OCI-LY7 (cell line): ENCODE measurements at regions not wholly inside any gene's neighbourhood (a gene's known extent, or its start where the extent isn't known, plus 50 kb on each side); places are given as distances from the start of the nearest gene placed in this dataset.

Experiments used
- BruUV-seq: library from RNA; stranded (reverse); fragments of 400-500 nt; replicated peaks from 2 replicates; lab custom pipeline; 2021; lab: Mats Ljungman, UMichigan
- CTCF ChIA-PET: fragments of 300-600 bp; sonication (Branson Sonifier 250); formaldehyde crosslinking; loops from one replicate; lab custom pipeline; 2022; ENCODE audit warnings: antibody characterized with exemption; ENCODE audit not compliant: unreplicated experiment; lab: Charles Lee
- POLR2A ChIA-PET: fragments of 300-600 bp; sonication (Branson Sonifier 250); formaldehyde crosslinking; loops from one replicate; lab custom pipeline; 2022; ENCODE audit warnings: antibody characterized with exemption; lab: Charles Lee
- DNase-seq: peaks from one replicate; pipeline ENCODE4 v3.0.0-alpha.2; 2015; ENCODE audit warnings: low spot score
- H2AFZ ChIP-seq: fragments of 200-600 bp; sonication (generic), shearing (Covaris generic); 2 replicates; pipeline ENCODE4 v1.6.1; 2014; ENCODE audit warnings: mild to moderate bottlenecking, antibody characterized with exemption, low read length, moderate library complexity
- H3K27ac ChIP-seq: fragments of 200-600 bp; sonication (generic); 2 replicates; pipeline ENCODE4 v1.5.1; 2014; ENCODE audit warnings: mixed run types, low read depth, mild to moderate bottlenecking, moderate library complexity, low read length, inconsistent platforms; ENCODE audit not compliant: poor library complexity, severe bottlenecking
- H3K36me3 ChIP-seq: fragments of 200-600 bp; sonication (generic); 2 replicates; pipeline ENCODE4 v1.6.1; 2014; ENCODE audit warnings: mild to moderate bottlenecking, antibody characterized with exemption, low read length, moderate library complexity, mixed read lengths; ENCODE audit not compliant: insufficient read depth
- H3K4me1 ChIP-seq: fragments of 200-600 bp; sonication (generic); 2 replicates; pipeline ENCODE4 v1.5.1; 2014; ENCODE audit warnings: mild to moderate bottlenecking, low read length; ENCODE audit not compliant: insufficient read depth, poor library complexity, severe bottlenecking
- H3K4me2 ChIP-seq: fragments of 200-600 bp; sonication (generic); 2 replicates; pipeline ENCODE4 v1.6.1; 2014; ENCODE audit warnings: mild to moderate bottlenecking, low read length
- H3K4me3 ChIP-seq: fragments of 200-600 bp; sonication (generic); 2 replicates; pipeline ENCODE4 v1.5.1; 2014; ENCODE audit warnings: mild to moderate bottlenecking, low read depth, low read length; ENCODE audit not compliant: poor library complexity, severe bottlenecking
- H3K79me2 ChIP-seq: fragments of 200-600 bp; sonication (generic); 2 replicates; pipeline ENCODE4 v1.6.1; 2016; ENCODE audit warnings: low read depth, mild to moderate bottlenecking, low read length, moderate library complexity, mixed read lengths; ENCODE audit not compliant: insufficient read depth
- H3K9me2 ChIP-seq: fragments of 200-600 bp; sonication (generic); 2 replicates; pipeline ENCODE4 v1.6.1; 2016; ENCODE audit warnings: mild to moderate bottlenecking, low read length, mixed read lengths; ENCODE audit not compliant: insufficient read depth
- H3K9me3 ChIP-seq: fragments of 200-600 bp; sonication (generic); 2 replicates; pipeline ENCODE4 v1.6.1; 2014; ENCODE audit warnings: mild to moderate bottlenecking, mixed run types, low read length, mixed read lengths
- H4K20me1 ChIP-seq: fragments of 200-600 bp; sonication (generic); 2 replicates; pipeline ENCODE4 v1.6.1; 2014; ENCODE audit warnings: mild to moderate bottlenecking, antibody characterized with exemption, low read length, moderate library complexity, mixed read lengths; ENCODE audit not compliant: insufficient read depth
- EZH2phosphoT487 ChIP-seq: fragments of 200-600 bp; sonication (generic); IDR thresholded peaks from 2 replicates; pipeline ENCODE4 v1.6.1; 2018; ENCODE audit warnings: low read depth, borderline replicate concordance, mild to moderate bottlenecking, mixed run types, antibody characterized with exemption, low read length, moderate library complexity, mixed read lengths
- intact Hi-C: fragments of 100-400 bp; cut with micrococcal nuclease; formaldehyde crosslinking; loops from one replicate; pipeline ENCODE4 v1.10.0; 2022; ENCODE audit not compliant: unreplicated experiment
- TF ChIP-seq, protein P1 (sequence below): fragments of 200-600 bp; sonication (generic); conservative IDR thresholded peaks from 2 replicates; pipeline ENCODE4 v1.5.1; 2014; ENCODE audit warnings: mild to moderate bottlenecking, antibody characterized with exemption, low read length, moderate library complexity, mixed read lengths

GRCh38 chr12:39685854-39686657 lies 66.5 kb upstream of the ABCD2 start:
- no peak for DNase-seq
- Histone ChIP-seq H3K79me2 (no peaks in the 10 kb centered on the region), H2AFZ (no peak overlapping the region), H3K9me3 (no peaks in the 10 kb centered on the region), H3K4me1 (no peaks in the 10 kb centered on the region), H3K27ac (no peak overlapping the region), H3K36me3 (no peaks in the 10 kb centered on the region), H4K20me1 (no peaks in the 10 kb centered on the region), H3K4me2 (no peak overlapping the region), H3K4me3 (no peak overlapping the region), H3K9me2 (no peaks in the 10 kb centered on the region)
- ChIA-PET POLR2A (no interaction called here), CTCF (no interaction called here)
- TF ChIP-seq EZH2phosphoT487: no peak
- TF ChIP-seq, protein P1, sequence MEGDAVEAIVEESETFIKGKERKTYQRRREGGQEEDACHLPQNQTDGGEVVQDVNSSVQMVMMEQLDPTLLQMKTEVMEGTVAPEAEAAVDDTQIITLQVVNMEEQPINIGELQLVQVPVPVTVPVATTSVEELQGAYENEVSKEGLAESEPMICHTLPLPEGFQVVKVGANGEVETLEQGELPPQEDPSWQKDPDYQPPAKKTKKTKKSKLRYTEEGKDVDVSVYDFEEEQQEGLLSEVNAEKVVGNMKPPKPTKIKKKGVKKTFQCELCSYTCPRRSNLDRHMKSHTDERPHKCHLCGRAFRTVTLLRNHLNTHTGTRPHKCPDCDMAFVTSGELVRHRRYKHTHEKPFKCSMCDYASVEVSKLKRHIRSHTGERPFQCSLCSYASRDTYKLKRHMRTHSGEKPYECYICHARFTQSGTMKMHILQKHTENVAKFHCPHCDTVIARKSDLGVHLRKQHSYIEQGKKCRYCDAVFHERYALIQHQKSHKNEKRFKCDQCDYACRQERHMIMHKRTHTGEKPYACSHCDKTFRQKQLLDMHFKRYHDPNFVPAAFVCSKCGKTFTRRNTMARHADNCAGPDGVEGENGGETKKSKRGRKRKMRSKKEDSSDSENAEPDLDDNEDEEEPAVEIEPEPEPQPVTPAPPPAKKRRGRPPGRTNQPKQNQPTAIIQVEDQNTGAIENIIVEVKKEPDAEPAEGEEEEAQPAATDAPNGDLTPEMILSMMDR: no peak
- no TSS peak for BruUV-seq
- intact Hi-C loops: no loop called here

DNA sequence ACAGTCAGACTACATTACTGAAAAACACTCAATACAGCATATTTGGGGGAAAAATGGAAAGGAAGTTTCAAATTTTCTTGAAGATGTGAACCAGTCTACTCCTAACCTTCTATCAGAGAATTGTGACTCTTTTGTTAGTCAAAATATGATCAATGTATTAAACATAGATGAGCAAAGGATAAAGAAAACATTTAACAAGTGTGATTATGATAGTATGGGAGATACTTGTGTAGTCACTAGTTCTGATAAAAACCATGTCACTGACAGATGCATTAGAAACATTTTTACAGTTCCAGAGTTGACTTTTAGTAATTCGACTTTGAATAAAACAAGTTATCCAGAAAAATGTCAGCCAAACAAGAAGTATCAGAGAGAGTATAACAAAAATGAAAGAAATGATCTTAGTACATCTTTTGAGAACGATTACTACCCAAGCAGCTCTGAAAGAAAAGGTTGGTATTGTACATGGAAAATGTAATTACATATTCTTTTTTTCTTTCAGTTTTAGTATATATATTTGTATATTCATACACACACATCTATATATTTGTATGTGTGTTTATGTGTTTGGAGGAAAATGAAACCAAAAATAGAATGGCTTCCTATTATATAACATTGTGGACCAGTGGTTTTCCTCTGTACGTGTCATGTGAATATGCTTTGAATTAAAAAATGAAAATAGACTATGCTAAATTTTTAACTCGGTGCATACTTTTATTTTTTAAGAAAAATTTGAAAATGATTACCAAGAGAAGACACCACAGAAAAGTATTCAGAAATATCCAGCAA lies 63.3 kb upstream of the ABCD2 start:
- no peak overlapping the region for H3K27ac ChIP-seq
- no peaks in the 10 kb centered on the region for H3K36me3 ChIP-seq
- no peaks in the 10 kb centered on the region for H3K79me2 ChIP-seq
- ChIA-PET CTCF (no interaction called here), POLR2A (interaction anchor here (0.5 kb wide), 1 partner anchor 15 kb away, joined by 3 read pairs; no protein-coding TSS in a partner anchor)
- no peaks in the 10 kb centered on the region for H3K9me2 ChIP-seq
- DNase-seq: no peak
- no peaks in the 10 kb centered on the region for H4K20me1 ChIP-seq
- H3K4me3 ChIP-seq: no peak overlapping the region
- H2AFZ ChIP-seq: no peak overlapping the region
- intact Hi-C loops: no loop called here
- no peaks in the 10 kb centered on the region for H3K9me3 ChIP-seq
- H3K4me2 ChIP-seq: no peak overlapping the region
- no peaks in the 10 kb centered on the region for H3K4me1 ChIP-seq
- TF ChIP-seq, protein P1: no peak
- TF ChIP-seq EZH2phosphoT487: no peak
- BruUV-seq: no TSS peak
